NCI-H2107 treated with DMSO at 0.1 percent for 48 hours (cell line): ENCODE measurements at regions not wholly inside any gene's neighbourhood (a gene's known extent, or its start where the extent isn't known, plus 50 kb on each side); places are given as distances from the start of the nearest gene placed in this dataset.
"Not testable (repeated sequence)": the region's sequence is repeated elsewhere in the genome, so short reads cannot be mapped to it uniquely, and the experiment has no call there.

Source experiments
- DNase-seq: peaks from one replicate; lab custom pipeline; 2025; ENCODE audit not compliant: unreplicated experiment; lab: John Stamatoyannopoulos, UW

DNA sequence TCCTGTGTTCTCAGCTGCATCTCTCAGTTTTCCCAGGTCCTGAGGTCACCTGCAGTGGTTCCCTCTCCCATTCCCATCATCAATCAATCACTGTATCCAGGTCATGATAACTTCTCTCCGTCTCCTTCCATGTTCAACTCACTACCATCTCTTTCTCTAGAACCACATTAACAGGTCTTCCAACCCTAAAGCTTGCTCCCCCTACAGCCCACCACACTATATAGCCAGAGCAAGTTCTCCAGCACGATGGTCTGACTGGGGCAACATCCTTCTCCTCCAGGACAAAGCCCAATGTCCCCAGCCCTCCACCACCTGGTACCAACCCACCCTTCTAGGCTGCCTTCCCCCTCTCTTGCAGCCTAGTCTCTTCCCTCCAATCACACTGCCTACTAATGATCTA lies 241.6 kb downstream of the CDK5RAP2 start:
- no peak for DNase-seq

DNA sequence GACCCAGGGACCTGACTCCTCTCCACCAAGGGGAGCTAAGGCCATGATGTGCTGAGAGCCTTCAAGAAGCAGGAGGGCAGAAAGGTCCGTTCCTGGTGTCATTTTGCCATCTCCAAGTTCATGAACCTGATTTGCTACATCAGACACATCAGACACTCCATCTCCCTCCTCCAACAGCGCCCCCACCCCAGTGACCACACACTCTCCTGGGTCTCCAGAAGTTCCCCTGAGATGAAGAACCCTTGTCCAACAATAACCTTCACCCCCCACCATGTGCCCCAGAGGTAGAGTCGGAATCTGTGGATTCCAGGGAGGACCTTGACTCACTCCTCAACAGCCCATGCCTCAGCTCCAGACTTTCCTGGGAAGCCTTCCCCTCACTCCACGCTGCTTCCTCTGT lies 242.8 kb downstream of the CDK5RAP2 start:
- DNase-seq, result no peak

DNA sequence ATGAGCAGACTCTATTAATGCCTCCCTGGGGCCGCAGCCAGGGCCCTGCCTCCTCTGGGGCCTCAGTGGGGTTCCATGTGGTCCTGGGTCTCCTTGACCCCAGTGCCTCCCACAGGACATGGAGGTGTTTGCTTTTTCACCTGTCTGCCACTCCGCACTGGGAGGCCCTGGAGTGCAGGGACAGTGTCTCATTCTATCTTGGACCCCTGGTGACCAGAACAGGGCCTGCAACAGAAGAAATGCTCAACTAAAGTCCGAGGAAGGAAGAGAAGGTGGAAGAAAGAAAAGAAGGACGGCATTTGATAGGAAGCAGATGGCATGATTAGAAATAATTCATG lies 243.2 kb downstream of the CDK5RAP2 start:
- no peak for DNase-seq

DNA sequence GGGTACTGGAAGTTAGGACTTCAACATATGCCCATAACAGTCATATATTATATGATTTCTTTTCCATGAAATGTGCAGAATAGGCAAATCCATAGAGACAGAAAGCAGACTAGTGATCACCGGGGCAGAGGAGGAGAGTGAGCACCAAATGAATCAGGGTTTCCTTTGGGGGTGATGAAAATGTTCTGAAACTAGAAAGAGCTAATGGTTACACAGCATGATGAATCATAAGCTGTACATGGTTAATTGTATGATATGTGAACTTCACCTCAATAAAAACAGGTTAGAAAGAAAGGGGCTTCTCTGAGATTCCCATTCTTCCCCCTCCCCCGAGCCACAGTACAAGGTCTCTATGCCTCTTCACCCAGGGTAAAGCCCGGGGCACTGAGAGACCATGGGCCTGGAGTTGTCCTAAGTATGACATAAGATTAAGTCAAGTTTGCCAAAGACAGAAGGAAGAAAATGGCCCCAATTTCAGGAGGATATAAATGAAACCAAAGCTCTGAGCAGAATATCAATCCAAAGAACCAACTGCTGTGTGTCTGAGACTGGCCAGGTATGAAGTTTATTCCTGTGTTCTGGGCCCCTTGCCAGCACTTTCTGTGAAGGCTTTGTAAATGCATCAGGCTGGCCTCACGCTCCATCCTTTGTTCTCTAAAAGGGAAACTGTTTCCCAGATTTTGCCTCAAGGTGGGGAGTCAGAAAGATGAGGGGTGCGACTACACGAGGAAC lies 243.8 kb downstream of the CDK5RAP2 start:
- DNase-seq, result peak; percentile 26

DNA sequence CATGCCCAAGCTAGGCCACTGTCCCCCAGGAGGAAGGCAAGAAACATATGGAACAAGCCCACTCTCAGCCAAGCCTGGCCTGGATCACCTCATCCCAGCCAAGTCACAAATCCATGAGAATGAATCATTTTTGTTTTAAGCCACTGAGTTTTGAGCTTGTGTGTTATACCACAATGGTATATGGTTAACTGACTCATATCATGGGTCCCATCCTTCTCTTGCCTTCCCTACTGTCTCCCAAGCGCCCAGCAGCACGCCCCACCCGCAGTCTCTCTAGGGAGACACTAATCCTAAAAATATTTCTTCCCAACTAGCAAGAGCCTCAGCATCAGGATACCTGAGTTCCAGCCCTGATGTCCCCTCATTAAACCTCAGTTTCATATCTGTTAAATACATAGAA lies 248.1 kb downstream of the CDK5RAP2 start:
- no peak for DNase-seq

DNA sequence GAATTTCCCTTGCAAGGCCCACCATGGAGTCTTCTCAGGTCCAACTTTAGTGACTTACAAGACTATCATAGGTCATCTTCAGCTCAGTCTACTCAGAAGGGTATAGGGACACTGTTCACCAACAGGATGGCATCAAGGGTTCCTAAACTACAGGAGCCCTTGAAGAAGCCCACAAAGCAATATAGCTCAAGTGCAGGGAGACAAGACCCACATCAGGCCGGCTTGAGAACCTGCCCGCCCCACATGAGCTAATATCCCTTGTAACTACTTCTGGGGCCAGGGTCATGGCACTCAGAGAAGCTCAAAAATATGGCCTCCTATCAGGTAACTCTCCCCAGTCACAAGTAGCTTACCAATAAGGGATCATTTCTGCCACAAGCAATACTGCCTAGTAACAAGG lies 249.9 kb downstream of the CDK5RAP2 start:
- no peak for DNase-seq

DNA sequence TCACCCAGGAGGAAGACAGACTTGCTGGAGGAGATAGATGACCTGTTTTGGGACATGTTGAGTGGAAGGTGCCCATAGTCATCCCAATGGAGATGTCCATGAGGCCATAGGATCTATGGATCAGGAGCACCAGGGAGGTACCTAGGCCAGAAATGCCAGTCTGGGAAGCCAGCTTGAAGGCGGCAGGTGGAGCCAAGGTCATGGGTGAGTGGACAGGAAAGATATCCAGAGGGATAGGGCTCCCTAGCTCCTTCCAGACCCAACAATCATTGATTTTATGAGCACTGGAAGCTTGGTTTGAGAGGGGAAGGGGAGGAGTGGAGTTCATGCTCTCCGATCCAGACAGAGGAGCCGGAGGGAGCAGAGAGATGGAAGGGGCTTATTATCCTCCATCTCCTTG lies 252.6 kb downstream of the CDK5RAP2 start:
- no peak for DNase-seq

DNA sequence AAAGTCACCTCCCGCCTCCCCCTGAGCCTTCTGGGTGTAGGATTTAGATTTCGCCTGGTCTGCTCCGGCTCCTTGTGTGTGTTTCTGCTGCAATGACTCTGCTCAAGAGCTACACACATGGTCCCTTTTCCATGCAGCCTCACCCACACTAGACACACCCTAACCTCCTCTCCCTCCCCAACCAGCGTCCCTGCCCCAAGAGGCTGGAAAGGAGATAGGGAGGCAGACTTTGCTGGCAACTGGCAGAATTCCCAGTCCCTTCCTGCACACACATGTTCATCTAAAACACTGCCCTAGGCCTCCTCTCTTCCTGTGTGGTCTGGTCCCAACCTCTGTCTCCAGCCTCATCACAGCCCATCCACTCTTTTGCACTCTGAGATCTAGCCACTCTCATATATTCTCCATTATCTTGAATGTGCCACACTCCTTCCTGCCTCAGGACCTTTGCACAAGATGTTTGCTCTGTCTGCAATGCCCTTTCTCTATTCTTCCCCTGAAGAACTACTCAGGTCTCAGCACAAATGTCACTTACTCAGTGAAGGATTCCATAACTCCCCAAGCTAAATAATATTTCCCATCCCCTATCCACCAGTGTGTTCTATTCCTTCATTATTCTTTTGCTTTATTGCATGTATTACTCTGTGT lies 253.8 kb downstream of the CDK5RAP2 start:
- no peak for DNase-seq

DNA sequence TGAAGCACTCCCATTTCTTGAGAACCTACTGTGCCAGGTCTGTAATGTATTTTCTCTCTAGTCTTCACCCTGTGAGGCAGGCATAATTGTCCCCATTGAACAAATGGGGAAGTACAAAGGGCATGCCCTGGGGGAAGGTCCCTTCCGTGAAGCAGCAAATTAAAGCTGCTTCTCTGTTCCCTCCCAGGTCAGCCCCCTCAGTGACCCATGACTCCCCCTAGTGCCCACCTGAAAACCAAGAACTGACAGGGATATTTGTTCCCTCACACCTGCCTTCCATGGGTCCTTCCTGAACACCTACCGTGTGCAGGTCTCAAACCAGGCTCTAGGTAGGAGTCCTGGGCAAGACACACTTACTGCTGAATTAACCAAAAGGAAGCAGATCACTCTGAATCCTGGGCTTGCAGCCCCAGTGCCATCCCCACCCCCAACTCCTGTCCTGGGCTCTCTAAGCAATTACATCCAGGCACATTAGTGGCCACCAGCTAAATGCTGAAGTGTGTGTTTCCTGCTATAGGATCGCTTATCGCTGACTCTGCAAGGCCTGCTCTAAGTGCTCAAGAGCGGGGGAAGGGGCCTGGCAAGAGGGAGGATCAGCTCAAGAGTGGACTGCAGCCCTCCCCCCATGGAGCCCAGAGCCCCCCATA lies 254.8 kb downstream of the CDK5RAP2 start:
- DNase-seq, result no peak

DNA sequence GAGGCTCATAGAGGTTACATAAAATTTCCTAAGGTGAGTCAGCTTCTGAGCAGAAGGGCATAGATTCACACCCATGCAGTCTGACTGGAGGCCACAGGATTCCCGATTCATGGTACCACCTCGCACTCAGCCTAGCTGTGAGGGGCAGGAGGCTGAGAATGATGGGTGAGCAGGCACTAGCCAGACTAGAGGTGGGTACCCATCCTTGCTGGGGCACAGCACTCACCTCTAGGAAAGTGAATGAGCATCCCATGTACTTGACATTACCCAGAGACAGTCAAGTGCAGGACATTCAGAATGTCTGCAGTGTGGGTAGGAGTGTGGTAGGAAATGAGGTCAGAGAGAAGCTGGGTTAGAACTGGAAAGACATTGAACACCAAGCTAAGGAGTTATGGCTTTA lies 255.5 kb downstream of the CDK5RAP2 start:
- DNase-seq, result no peak

DNA sequence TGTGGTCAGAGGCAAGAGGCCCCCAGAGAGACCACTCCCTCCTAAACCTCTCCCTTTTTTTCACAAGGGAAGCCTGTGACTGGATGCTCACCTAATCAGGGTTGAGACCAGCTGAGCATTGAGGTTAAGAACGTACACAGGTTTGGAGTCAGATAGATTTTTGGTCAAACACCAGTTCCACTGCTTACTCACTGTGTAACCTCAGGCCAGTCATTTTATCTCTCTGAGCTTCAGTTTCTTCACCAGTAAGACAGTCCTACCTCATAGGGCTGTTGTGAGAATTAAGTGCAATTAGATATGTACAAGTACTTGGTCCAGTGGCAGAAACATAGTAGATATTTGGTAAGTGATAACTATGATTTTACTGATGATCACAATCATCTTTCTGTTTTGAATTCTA lies 256.8 kb downstream of the CDK5RAP2 start:
- no peak for DNase-seq

DNA sequence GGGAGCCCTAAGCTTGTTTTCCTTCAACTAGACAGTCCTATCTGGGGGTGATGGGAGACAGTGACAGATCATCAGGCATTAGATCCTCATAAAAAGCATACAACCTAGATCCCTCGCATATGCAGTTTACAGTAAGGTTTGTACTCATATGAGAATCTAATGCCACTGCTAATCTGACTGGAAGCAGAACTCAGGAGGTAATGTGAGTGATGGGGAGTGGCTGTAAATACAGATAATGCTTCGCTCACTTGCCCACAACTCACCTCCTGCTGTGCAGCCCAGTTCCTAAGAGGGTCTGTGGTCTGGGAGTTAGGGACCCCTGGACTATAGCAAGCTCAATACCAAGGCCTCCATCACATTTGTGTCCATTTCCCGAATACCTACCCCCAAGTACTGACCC lies 260.5 kb downstream of the CDK5RAP2 start:
- DNase-seq, result no peak

DNA sequence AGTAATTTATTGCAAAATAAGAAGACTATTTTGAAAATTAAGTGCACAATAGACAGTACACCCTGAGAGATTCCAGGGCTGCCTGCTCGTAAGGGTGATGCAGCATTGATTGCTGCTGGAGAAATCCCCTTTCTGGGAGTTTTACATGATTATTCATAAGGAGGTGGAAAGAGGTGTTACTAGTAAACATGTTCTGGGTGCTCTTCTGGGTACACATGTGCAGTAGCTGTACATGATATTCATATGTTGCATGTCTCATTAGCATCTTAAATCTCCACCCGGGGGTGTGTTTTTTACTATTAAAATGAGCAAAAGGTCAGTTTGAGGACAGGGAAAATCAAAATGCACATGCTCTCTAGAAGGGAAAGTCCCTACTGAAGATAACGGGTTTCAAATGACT lies 264.8 kb downstream of the CDK5RAP2 start:
- no peak for DNase-seq

DNA sequence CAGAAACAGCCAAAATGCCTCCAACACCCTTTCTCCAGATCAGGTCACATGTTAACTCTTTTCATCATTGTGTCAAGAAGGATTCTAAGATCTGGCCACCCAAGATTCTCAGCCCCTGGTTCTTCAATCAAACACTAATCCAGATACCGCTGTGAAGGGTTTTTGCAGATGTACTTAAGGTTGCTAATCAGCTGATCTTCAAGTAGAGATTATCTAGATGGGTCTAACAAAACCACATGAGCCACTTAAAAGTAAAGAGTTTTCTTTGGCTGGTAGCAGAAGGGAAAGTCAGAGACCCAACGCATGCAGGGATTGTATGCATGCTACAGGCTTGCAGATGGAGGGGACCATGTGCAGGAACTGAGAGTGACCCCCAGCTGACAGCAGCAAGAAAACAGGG lies 267.9 kb downstream of the CDK5RAP2 start:
- no peak for DNase-seq

DNA sequence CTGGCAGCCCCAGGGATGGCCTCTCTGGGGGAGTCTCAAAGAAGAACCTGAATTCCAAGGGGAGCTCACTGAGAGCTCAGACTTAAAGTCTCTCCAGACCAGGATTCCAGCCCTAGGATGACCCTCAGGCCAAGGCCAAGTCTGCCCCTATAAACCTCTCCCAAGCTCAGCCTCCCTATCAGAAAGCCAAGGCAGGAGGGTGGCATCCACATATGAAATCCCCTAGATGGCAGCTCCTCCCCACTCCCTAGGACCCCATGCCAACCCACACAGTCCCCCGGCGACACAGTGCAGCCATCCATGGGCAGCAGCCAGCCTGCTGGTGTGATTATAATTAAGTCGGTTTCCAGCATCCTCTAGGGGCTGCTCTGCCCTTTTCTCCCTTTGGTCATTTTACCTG lies 269.9 kb downstream of the CDK5RAP2 start:
- no peak for DNase-seq

DNA sequence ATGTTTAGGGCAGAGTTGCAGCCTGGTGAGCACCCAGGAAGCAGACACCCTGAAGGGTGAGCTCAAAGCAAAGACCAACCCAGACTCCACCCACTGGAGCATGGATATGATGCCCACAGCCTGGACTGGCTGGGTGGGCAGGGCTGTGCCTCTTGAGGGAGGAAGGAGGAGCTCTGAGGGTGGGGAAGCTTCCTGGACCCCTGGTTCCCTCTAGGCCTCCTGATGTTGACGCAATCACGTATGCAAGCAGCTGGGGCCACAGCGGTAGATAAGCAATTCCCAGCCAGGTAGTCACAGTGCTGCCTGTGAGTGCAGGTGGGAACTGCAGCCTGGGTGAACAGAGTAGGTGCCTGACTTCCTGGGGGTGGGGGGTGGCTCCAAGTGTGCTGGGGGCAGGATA lies 271.5 kb downstream of the CDK5RAP2 start:
- DNase-seq, result no peak

DNA sequence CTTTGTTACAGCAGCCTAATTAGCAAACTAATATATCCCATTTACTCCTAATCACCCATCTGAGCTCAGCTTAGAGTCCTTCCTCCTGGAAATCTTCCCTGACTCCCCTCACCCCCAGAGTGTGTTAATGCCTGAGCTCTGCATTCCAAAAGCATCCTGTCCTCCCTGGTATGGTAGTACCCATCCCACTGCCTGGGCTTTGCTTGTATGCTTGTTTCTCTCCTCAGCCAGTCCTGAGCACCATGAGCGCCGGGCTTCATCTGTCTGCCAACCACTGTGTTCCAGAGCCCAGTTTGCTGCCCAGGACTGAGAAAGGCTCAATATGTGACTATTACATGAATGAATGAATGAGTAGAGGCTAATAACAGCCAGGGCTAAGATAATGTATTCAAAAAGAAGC lies 272.4 kb downstream of the CDK5RAP2 start:
- no peak for DNase-seq

DNA sequence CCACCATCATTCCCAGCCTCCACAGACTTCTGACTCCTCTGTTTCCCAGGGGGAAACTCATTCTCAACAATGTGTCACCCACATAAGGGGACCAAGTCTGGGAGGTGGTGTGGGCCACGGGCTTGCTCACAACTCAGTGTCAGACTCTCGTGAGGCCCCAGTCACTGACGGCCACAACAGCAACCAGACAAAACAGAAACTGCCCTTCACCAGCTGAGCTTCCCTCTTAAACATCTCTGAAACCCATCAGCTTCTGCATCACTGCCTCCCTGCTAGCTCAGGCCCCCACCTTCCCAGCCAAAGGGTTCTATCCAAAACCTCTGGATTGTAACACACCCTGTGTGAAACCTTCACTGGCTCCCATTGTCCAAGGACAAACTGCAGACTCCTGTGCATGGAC lies 273.4 kb downstream of the CDK5RAP2 start:
- DNase-seq, result no peak

DNA sequence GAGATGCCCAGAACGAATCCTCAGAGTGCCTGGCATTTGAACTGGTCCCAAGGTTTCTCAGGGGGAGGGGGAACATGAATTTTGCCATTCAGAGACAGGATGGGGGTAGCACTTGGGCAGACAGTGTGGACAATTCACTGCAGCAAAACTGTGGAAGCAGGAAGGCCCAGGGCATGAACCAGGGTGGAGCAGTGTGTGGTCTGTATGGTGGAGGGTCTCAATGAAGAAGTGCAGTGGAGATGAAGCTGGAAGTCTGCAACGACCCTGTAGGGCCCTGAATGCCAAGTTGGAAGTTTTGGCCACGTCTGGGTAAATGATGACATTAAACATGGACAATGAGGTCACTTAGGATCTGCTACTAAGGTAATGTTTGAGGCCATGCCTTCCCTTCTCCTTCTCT lies 273.9 kb downstream of the CDK5RAP2 start:
- DNase-seq, result no peak

DNA sequence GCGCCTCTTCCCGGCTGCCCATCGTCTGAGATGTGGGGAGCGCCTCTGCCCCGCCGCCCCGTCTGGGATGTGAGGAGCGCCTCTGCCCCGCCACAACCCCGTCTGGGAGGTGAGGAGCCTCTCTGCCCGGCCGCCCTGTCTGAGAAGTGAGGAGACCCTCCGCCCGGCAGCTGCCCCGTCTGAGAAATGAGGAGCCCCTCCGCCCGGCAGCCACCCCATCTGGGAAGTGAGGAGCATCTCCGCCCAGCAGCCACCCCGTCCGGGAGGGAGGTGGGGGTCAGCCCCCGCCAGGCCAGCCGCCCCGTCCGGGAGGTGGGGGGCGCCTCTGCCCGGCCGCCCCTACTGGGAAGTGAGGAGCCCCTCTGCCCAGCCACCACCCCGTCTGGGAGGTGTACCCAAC lies 275.1 kb downstream of the CDK5RAP2 start:
- DNase-seq, result not testable (repeated sequence)

DNA sequence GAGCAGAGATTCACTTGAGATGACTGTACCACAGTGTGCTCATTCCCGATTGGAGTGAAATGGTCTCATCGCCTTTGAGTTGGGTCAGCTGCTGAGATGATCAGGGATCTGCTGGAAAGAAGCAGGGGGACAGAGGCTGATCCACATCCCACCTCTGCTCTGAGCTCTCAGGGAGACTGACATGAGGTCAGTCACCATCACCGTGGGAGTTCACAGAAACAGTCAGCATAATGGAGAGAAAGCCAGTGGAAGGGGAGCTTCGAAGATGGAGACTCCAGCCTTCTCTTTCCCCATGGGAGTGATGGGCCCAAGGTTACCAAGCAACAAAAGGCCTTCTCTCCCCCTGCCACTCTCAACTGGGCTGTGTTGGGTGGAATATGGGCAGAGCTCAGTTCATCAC lies 276.4 kb downstream of the CDK5RAP2 start:
- DNase-seq, result no peak

DNA sequence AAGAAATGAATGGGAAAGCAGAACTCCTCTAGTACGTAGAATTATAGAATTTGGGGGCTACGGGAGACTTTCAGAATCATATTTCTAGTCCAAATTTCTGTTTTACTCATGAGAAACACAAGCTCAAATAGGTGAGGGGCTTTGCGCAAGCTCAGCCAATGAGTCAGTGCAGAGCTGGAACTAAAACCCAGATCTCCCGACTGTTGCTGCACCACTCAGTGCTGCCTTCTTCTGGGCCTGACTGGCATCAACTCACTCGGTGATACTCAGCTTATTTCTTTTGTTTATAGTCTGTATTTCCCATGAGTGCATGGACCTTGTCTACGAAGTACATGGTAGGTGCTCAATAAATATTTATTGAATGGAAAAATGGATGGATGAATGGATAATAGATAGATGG lies 280.2 kb downstream of the CDK5RAP2 start:
- DNase-seq, result no peak

DNA sequence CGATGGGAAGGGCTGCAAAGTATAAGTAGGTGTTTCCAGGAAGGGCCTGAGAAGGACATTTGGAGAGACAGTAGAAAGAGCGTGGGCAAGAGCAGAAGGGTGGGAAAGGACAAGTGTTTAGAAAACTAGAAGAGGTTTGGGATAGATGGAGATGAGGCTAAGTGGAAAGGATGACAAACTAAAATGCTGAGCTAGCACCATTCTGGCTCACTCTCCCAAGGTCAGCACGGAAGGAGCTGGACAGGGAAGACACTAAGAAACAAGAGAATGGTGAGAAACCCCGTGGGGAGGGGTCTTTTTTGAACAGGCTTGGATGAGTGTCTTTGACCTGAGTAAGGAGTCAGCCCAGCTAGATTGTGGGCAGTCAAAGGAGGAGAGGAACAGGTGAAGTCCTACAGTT lies 286.0 kb downstream of the CDK5RAP2 start:
- no peak for DNase-seq
